Stomach (tissue), 6 donors: ENCODE measurements at regions not wholly inside any gene's neighbourhood (a gene's known extent, or its start where the extent isn't known, plus 50 kb on each side); places are given as distances from the start of the nearest gene placed in this dataset.

Experiments
- DNase-seq, 2 donors: peaks; one replicate each; pipeline versions ENCODE4 v3.0.0 to v3.0.0-alpha.2; 2013 to 2019
- H3K27ac ChIP-seq, 5 donors: fragments of 200-600 bp in 4 of 5; sonication (generic) in 4 of 5; one replicate each; pipeline ENCODE4 v1.5.1; 2013 to 2019; ENCODE audit warnings: mild to moderate bottlenecking in 1 of 5, moderate library complexity in 1 of 5
- H3K27me3 ChIP-seq, 3 donors: fragments of 200-600 bp; sonication (generic); one replicate each; pipeline ENCODE4 v1.5.1; 2017 to 2019; ENCODE audit warnings: mixed run types in 1 of 3
- H3K36me3 ChIP-seq, 4 donors: fragments of 200-600 bp; sonication (generic); 1 replicate in 3 of 4; 2 replicates in 1 of 4; pipeline ENCODE4 v1.5.1; 2016 to 2019
- H3K4me1 ChIP-seq, 4 donors: fragments of 200-600 bp; sonication (generic); one replicate each; pipeline ENCODE4 v1.5.1; 2016 to 2019
- H3K4me3 ChIP-seq, 4 donors: fragments of 200-600 bp; sonication (generic) in 3 of 4; one replicate each; pipeline ENCODE4 v1.5.1; 2016 to 2019; ENCODE audit warnings: mild to moderate bottlenecking in 1 of 4
- H3K9me3 ChIP-seq, 4 donors: fragments of 200-600 bp; sonication (generic); one replicate each; pipeline ENCODE4 v1.5.1; 2016 to 2019
- EP300 ChIP-seq: sonication (generic); formaldehyde crosslinking; IDR thresholded peaks from one replicate; pipeline ENCODE4 v1.6.1; 2017; ENCODE audit warnings: antibody characterized with exemption
- POLR2A ChIP-seq, 4 donors: fragments of 450-650 bp; IDR thresholded peaks; one replicate each; pipeline ENCODE4 v1.6.1; 2016; ENCODE audit warnings: antibody characterized with exemption in 4 of 4, control low read depth in 2 of 4, mild to moderate bottlenecking in 1 of 4, moderate library complexity in 1 of 4
- POLR2AphosphoS5 ChIP-seq, 3 donors: sonication (generic); formaldehyde crosslinking; IDR thresholded peaks; one replicate each; pipeline ENCODE4 v1.6.1; 2016; ENCODE audit warnings: antibody characterized with exemption in 3 of 3
- intact Hi-C: fragments of 100-400 bp; cut with DNase I; formaldehyde crosslinking; loops from one replicate; pipeline ENCODE4 v1.15.1; 2023; ENCODE audit warnings: low total_unique reads
- TF ChIP-seq, protein P1 (sequence below), 7 experiments: fragments of 450-650 bp in 4 of 7; fragments of 200-600 bp in 3 of 7; sonication (generic) in 3 of 7; IDR thresholded peaks; one replicate each; pipeline ENCODE4 v1.5.1; 2016 to 2019; ENCODE audit warnings: antibody characterized with exemption in 7 of 7, control low read depth in 2 of 7, mild to moderate bottlenecking in 1 of 7
- donor health status: Bipolar disorder and iron deficiency.

DNA sequence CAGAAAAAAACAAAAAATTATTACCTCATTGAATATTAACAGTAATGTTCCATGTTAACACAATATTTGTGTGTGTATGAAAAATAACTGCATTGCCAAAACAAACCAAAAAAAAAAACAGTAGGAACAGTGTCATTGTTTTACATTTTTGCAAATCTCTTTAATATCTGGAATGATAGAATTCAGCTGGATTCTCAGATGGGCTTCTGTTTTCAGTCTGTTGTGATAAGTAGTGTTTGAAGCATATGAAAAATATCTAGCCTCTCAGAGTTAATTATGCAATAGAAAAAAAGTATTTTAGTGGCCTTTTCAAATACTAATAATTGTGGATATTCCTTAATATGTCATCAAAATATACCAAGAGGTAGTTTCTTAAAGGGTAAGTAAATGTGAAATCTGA is 52.9 kb upstream of the RWDD3 start:
- DNase-seq = no peak
- Histone ChIP-seq H3K27me3 (no peaks in the 10 kb centered on the region), H3K27ac (no peak overlapping the region), H3K36me3 (peaks cover 0 to under 1% (median 0%) of the 10 kb centered on the region in 4 donors), H3K9me3 (no peaks in the 10 kb centered on the region), H3K4me1 (peaks cover 0 to 38% (median 6%) of the 10 kb centered on the region in 4 donors), H3K4me3 (no peak overlapping the region)
- no peak for TF ChIP-seq EP300
- no peak for TF ChIP-seq POLR2AphosphoS5 (IDR thresholded peaks at IDR 0.05)
- TF ChIP-seq, protein P1, sequence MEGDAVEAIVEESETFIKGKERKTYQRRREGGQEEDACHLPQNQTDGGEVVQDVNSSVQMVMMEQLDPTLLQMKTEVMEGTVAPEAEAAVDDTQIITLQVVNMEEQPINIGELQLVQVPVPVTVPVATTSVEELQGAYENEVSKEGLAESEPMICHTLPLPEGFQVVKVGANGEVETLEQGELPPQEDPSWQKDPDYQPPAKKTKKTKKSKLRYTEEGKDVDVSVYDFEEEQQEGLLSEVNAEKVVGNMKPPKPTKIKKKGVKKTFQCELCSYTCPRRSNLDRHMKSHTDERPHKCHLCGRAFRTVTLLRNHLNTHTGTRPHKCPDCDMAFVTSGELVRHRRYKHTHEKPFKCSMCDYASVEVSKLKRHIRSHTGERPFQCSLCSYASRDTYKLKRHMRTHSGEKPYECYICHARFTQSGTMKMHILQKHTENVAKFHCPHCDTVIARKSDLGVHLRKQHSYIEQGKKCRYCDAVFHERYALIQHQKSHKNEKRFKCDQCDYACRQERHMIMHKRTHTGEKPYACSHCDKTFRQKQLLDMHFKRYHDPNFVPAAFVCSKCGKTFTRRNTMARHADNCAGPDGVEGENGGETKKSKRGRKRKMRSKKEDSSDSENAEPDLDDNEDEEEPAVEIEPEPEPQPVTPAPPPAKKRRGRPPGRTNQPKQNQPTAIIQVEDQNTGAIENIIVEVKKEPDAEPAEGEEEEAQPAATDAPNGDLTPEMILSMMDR (IDR thresholded peaks at IDR 0.05) = no peak
- no peak for TF ChIP-seq POLR2A (IDR thresholded peaks at IDR 0.05)
- intact Hi-C loops = no loop called here

DNA sequence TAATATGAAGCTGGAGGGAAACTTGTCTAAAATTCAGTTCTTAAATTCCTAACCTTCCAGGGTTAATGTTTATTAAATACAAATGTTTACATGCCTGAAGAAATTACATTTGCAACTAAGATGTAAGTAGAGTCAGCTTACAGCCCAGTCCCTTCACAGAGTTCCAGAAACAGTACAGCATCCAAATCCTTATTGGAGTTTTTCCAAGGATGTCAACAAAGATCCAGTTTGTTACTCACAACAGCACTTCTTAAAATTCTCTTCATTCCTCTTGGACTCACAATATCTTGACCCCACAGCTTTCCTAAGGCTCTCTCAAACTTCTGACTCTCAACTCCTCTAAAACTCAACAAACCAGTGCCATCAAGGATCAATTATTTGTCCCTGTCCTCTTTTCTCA is 50.1 kb upstream of the RWDD3 start:
- intact Hi-C loops = no loop called here
- H3K9me3 ChIP-seq = no peaks in the 10 kb centered on the region

More for the DNA sequence above, 50.1 kb upstream of the RWDD3 start:
- H3K27ac ChIP-seq = no peak overlapping the region
- H3K27me3 ChIP-seq = no peaks in the 10 kb centered on the region
- H3K4me1 ChIP-seq = peaks cover 0 to 35% (median 6%) of the 10 kb centered on the region in 4 donors
- TF ChIP-seq POLR2A (IDR thresholded peaks at IDR 0.05) (no peak), EP300 (no peak), POLR2AphosphoS5 (IDR thresholded peaks at IDR 0.05) (no peak)
- TF ChIP-seq, protein P1 (IDR thresholded peaks at IDR 0.05) = no peak
- peak in 1 of 2 donors; percentile 69 for DNase-seq
- no peaks in the 10 kb centered on the region for H3K36me3 ChIP-seq
- no peak overlapping the region for H3K4me3 ChIP-seq
